Tongue (tissue), 1 donor: ENCODE measurements at regions not wholly inside any gene's neighbourhood (a gene's known extent, or its start where the extent isn't known, plus 50 kb on each side); places are given as distances from the start of the nearest gene placed in this dataset.
"Not testable (repeated sequence)": the region's sequence is repeated elsewhere in the genome, so short reads cannot be mapped to it uniquely, and the experiment has no call there.

Source experiments
- DNase-seq: peaks from one replicate; pipeline ENCODE4 v3.0.0-alpha.2; 2015

DNA sequence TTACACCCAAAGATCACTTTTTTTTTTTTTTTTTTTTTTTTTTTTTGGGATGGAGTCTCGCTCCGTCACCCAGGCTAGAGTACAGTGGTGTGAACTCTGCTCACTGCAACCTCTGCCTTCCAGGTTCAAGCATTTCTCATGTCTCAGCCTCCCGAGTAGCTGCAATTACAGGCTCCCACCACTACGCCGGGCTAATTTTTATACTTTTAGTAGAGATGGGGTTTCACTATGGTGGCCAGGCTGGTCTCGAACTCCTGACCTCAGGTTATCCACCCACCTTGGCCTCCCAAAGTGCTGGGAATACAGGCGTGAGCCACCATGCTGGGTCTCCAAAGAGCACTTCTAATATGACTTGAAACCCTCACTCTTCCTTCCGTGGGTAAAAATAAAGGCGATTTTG lies 152.2 kb upstream of the SPACA7 start:
- DNase-seq = not testable (repeated sequence)

DNA sequence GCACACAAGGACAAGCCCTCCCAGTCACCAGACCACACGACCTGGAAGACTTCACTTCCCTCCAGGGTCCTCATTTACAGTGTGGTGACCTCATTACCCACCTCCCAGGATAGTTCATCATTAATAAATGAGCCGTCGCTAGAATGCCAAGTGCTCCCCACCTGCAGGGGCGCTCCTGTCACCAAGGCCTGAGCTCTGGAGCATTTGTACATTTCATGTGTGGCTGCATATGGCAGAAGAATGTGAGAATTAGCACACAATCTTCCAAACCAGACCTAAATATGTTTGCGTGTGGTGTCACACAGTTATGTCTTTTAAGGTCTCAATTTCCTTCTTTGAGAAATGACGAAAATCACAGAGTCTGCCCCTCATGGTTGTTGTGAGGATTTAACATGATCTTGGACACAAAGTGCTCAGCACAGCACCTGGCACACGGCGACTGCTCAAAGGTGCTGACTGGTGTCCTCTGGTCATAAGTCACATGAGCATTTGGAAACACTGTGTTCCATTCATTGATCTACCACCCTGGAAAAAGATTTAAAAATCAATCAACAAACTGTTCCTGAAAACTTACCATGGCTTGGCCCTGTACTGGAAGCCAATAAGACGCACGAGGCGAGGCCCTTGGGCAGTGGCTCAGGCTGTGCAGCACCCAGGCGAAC lies 150.6 kb upstream of the SPACA7 start:
- no peak for DNase-seq

DNA sequence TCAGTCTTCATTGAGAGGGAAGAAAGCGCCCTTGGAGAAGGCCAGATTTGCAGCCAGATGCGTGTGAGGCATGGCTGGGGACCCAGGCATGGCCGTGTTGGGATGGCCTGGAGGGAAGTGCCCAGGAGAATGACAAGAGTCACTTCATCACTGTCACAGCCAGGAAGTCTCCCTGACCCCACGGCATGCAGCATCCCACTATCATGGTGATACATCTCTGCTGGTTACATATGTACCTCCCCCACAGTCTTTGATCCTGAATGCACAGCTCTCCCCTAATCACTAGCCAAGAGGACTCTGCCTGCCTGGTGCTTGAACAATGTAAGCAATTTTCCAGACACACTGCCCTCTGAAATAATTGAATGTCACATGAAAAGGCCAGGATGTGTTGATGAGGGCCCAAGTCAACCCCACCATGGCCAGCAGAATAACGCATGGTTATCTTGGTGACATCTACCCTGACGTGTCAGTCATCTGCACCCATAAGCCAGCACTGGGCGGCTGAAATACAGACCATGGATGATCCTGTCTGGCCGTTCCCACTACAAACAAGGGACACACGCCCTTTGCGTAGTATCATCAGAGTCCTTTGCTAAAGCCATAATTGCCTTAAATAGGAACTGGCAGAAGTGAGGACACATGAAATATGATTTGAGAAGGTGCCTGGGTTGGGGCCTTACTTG lies 149.7 kb upstream of the SPACA7 start:
- no peak for DNase-seq

DNA sequence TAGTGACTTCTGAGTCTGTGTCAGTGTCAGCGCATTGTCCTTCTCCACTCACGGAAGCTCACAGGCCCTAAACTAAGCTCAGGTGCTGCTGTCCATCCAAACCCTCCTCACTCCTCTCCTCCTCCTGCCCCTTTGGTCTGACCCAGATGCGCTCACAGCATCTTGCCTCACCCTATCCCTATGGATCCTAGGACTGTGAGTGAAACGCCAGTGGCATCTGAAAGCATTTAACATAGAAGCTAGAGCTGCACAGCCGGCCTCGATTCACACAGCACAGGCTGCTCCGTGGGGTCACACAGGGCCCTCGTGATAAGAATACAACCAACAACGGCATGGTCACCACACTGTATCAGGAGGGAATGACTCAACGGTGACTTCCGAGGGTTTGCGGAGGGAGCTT lies 149.1 kb upstream of the SPACA7 start:
- no peak for DNase-seq

DNA sequence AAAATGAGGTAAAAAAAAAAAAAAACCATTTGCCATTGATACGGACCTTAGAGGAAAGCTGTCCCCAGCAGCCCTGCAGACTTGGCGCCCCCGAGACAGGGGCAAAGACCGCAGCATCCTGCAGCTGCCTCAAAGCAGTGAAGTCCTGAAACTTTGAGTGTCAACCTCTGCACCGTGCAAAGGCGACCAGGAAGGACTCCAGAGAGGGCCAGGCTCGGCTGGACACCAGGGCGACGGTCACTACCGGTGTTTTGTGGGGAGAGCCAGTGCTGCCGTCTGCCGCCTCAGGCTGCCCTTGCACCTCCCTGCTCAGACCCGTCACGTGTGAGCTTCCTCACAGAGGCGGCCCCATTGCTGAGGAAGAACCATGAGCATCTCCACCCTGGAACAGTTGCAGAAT lies 146.7 kb upstream of the SPACA7 start:
- no peak for DNase-seq

DNA sequence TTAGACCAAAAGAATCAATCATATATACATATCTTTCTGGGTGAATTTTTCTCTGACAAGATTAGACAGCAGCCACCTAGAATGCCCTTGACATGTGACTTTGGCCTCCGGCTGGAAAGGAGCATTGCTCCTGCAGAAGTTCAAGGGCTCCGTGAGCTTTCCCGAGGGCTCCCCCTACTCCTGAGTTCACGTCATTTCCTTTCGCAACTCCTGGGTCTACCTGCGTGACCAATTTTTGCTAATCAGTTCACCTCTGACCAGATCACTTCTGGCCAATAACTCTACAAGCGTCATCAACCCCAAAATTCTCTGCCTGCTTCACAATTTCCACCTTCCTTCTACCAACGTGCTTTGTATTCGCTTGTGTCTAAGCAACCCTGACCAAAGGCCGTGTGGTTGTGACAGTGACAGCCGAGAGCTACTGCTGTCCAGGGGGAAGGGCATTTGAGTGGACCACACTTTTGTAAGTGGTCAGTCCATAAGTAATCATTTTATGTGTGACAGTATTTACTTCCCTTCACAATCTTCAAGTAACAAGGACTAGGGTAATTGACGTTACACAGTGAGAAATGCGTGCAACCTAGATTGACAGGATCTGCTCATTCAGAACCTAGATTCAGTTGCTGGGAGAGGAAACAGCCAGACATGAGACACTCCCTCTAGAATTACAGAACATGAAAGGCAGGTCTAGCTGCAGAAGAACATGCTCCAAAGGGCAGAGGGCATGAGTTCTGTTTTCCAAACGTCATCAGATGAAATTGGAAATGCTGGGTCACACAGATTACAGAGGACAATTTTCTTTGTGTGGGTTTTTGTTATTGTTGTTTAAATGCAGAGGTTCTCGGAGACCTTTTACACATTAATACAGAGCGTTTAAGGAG lies 145.9 kb upstream of the SPACA7 start:
- DNase-seq = no peak

DNA sequence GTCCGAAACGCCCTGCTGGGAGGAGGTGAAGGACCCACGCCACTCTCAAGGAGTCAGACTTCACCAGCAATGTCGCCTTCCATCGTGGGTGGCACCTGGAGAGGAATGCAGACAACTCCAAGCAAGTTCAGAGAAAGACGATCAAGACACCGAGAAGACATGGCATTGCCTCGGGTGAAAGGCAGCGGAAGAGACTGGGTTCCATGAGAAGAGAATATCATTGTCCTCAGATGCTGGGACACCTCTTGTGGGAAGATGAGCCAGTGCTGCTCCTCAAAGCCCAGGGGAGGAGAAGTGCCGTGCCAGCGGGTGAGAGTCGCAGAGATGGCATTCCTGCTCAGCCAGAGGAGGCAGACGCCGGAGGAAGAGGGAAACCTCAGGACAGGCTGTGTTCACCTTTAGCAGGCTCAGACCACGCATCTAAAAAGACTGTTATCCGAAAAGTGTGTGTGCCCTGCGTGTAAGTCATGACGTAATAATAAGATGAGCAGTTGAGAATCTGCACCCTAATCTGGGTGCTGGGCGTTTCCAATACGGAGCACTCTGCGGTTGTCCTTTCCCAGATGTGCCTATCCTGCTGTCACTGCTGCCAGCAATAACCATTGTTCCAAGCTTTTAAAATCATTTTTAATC lies 144.6 kb upstream of the SPACA7 start:
- DNase-seq = no peak

DNA sequence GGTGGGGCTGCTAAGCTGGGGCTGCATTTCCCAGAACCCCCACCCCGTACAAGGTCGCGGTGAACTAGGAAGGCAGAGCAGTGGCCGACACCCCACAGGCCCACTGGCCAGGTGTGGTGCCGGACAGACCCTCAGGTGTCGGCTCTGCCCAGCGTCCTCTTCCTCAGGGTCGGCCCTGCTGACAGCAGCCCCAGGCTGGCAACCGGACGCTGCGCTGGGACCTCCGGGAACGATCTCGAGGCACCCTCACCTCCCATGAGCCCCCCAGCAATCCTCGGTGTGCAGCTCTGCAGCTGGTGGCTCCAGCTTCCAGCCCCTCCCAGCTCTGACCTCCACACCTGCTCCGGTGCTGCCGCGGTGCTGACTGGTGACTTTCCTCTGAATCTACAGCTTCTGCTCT lies 142.9 kb upstream of the SPACA7 start:
- no peak for DNase-seq

DNA sequence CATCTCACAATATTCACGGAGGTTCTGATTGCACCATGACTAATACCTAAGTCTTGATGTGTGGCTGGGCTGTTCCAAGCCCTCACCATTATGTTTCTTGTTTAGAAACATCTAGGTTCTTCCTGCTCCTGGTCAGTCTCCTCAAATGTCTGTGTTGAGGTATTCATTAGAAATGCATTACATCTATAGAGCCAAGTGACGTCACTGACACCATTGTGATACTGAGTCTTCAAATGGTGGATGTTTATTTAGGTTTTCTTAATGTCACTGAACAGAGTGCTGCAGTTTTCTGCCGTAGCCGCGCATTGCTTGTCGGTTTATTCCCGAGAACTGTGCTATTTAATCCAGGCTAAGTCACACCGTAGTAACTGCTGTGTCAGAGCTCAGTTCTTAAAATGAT lies 142.4 kb upstream of the SPACA7 start:
- DNase-seq = no peak

DNA sequence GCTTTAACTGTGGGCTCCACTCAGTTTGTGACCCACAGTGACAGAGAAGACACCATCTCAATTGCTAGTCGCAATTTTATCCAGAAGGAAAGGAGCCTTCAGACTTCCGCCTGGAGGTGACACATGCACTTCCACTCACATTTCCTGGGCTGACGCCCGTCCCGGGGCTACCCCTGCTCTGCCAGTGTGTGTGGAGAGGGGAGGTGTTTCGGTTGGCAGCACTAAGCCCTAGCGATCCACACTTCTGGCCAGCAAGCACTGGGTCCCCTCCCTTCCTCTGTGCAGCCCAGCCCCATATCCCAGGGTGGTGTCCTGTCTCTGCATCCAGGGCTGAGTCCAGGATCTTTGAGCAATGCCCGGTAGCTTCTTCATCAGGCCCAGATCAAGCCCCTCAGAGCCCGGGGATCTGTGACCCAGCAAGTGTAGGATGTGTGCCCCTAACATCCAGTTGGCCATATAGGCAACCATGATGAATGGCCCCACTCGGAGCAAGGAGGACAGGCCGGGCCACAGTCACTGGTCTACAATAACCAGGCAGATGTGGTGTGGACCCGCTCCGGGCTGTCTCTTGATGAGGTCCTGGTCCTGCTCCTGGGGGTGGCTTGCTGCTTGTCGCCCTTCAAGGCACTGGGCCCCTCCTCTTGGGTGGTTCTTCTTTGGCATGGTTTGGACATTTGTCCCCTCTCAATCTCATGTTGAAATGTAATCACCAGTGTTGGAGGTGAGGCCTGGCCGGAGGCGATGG lies 141.9 kb upstream of the SPACA7 start:
- no peak for DNase-seq

DNA sequence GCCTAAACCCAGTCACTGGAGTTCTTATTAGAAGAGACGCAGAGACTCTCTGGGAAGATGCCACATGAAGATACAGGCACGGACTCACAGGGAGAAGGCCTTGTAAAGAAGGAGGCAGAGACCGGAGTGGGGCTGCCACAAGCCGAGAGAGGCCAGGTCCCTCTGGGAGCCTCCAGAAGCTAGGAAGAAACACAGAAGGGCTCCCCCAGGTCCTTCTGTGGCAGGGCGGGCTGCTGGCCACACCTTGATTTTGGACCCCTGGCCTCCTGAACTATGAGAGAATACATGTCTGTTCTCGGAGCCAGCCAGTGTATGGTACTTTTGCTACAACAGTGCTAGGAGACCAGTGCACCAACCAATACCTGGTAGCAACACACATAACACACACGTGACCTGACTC lies 140.1 kb upstream of the SPACA7 start:
- DNase-seq = no peak

DNA sequence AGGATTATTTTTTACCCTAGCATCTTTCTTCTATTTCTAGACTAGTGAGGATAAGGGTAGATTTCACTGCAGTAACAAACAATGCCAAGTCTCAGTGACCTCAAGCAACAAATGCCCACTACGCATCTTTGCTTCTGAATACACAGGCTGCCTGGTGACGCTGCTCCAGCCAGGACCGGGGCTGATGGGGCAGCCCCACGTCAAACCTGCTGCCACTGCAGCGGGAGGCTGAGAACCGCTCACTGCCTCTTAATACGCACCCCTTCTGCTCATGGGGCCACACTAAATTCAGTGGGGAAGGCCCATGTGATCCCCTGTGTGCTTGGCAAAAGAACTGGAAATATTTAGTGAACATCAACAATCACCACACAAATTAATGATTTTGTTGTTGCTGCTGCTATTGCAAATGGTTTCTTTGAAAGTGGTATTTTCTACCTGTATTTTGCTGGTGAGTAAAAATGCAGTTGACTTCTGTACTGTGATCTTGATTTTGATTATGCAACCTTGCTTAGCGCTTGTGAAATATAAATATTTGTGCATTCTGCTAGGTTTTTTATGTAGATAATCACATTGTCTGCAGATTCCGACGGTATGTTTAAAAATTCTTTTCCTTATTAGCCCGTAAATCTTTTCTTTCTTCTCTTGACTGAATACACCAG lies 139.5 kb upstream of the SPACA7 start:
- DNase-seq = no peak

DNA sequence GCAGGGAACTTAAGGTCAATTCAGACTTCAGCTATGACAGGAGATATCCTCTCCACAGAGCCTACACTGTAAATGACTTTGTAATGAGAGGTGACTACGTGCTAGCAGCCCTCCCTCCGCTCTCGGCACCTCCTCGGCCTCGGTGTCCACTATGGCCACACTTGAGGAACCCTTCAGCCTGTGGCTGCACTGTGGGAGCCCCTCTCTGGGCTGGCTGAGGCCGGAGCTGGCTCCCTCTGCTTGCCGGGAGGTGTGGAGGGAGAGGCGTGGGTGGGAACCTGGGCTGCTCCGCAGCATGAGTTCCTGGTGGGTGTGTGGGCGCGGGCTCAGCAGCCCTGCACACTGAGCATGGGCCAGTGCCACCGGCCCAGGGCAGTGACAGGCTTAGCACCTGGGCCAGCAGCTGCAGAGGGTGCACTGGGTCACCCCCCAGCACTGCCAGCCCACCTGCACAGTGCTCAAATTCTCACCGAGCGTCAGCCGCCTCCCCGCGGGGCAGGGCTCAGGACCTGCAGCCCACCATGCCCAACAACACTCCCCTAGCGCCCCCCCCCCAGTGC lies 137.6 kb upstream of the SPACA7 start:
- DNase-seq = no peak

DNA sequence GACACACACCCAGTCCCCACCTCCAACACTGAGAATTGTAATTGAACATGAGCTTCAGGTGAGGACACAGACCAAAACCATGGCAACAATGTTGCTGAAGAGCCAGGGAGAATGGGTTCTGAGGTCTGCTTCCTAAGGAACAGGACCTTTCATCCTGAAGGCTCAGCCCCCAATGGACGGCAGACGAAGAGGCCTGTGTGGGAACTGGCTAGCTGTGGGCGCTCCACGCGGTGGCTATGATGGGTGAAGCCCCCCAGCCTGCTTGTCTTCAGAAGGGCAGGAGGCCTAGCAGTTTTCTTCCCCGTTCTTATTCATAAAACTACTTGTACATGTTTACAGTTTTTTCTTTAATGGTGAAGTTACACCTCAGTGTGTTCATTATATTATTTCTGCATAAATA lies 136.1 kb upstream of the SPACA7 start:
- DNase-seq = no peak

DNA sequence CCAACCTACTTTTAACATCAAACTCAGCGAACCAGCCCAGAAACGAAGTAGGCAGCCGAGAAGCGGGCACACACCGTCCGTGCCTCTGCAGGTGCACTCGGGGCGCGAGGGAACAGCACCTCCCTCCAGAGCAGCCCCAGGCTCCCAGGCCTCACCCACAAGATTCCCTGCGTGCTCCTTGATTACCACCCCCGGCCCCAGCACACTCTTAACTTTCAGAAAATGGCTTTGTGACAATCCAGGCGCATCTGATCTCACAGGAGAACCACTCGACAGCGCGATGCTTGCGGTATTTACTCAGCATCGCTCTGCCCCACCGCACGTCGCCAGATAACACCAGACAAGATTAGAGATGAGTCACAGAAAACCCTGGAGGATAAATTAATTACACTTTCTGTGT lies 134.9 kb upstream of the SPACA7 start:
- DNase-seq = no peak

DNA sequence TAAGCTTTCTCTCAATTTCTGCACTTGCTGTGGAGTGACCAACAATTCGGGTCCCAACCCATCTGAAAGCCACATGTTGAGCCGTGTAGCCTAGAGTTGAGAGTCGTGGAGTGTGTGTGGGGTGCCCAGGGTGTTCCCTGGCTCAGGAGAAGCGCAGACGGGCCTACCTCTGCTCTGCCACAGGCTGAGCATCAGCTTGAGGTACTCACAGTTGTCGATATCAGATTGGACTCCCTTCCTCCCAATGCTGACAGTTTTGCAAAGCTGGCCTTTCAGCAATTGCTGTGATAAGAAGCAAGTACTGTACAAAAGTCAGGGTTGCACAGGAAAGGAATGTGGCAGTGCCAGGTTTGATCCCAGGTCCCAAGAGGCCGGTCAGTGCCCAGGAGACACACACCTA lies 133.4 kb upstream of the SPACA7 start:
- DNase-seq = no peak

DNA sequence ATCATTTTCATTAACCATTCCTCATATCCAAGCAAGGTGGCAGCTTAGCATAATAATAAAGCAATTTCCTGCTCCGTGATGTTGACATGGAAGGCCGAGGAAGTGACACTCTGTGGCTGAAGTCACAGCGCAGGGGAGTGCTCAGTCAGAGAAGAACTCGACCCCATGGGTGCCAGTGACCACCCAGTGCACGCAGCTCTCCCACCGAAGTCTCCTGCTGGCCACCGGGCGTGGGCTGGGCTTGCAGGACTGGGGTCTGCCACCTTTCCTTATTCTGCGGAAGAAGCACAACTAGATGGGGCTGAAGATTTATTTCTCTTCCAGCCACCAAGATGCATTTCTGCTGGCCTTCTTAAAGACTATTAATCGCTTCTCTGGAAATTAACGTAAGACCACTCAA lies 132.1 kb upstream of the SPACA7 start:
- no peak for DNase-seq

DNA sequence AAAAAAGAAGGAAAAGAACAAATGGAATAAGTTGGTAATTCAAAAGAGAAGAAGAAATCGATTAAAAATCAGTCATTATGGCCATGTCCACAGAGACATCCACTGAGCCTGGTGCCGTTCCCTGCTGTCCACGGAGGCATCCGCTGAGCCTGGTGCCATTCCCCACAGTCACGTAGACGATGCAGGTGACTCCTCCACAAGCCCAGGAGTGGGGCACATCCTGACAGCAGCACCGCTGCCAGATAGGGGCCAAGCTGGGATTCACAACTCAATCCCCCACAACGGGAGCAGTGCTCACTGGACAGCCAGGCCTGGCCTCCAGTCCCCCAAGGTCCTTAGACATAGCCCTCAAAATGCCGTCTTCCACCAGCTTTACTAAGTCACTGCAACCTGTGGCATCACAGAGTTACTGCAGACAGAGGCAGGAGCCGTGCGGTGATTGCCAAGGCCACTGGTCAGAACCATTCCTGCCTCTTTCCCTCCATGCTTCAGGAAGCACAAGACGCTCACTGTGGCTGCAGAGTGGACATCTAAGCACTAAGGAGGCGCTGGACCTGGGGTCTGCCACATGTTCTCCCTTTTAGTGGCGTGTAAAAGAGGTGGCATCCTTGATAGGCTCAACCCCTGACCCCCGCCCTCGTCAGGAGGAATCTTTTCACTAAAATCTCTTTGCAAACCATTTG lies 131.5 kb upstream of the SPACA7 start:
- DNase-seq = no peak

DNA sequence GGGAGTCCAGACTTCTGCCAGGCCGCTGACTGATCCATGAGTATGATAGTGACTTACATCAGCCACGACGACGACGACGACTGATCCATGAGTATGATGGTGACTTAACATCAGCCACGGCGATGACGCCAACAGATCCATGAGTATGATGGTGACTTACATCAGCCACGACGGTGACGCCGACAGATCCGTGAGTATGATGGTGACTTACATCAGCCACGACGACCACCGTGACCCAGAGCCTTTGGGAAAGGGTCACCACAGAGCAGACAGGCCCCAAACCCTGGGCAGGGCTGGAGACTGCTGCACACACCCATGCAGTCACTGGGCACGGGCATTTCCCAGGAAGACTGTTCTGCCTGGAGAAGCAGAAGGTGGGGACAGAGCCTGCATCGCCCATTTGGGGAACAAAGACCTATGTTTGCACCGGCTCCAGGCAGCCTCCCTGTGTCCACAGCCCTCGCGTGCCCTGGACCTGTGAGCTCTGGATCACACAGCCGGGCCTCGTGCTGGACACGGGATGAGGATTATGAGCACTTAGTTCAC lies 130.9 kb upstream of the SPACA7 start:
- DNase-seq = no peak

DNA sequence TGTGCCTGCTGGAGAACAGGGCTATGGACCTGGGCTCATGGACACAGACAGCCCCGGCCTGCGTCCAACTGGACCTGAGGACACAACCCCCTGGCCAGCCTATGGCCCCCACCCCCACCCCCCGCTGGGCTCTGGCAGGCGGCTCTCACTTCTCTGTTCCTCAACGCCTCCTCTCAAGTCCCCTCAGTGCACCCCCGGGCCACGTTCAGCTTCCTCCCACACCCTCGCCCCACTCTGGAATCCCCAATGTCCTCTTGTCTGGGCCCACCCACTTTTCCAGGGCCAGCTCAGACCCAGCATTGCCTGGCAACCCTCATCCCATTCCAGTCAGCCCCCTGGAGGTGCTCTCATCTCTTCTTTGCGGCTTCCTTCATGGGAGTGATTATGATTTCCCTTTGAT lies 130.2 kb upstream of the SPACA7 start:
- no peak for DNase-seq
